GM06990 (cell line): ENCODE measurements at regions not wholly inside any gene's neighbourhood (a gene's known extent, or its start where the extent isn't known, plus 50 kb on each side); places are given as distances from the start of the nearest gene placed in this dataset.

Experiments
- DNase-seq: peaks from one replicate; pipeline ENCODE4 v3.0.0-alpha.2; 2011; ENCODE audit not compliant: insufficient read length; ENCODE audit errors: extremely low read depth
- H3K27me3 ChIP-seq: replicated peaks from 2 replicates; pipeline ENCODE4 v1.6.0; 2011; ENCODE audit warnings: low read length; ENCODE audit not compliant: control insufficient read depth, insufficient read depth
- H3K36me3 ChIP-seq: 2 replicates; pipeline ENCODE4 v1.5.1; 2011; ENCODE audit warnings: low read length; ENCODE audit not compliant: control insufficient read depth, insufficient read depth
- H3K4me3 ChIP-seq: replicated peaks from 2 replicates; pipeline ENCODE4 v1.5.1; 2011; ENCODE audit warnings: low read depth, mild to moderate bottlenecking, control low read depth, low read length
- TF ChIP-seq, protein P1 (sequence below): IDR thresholded peaks from 2 replicates; pipeline ENCODE4 v1.5.1; 2011; ENCODE audit warnings: low read length, control low read depth, mild to moderate bottlenecking, inconsistent platforms; ENCODE audit not compliant: insufficient read depth, poor library complexity, severe bottlenecking

DNA sequence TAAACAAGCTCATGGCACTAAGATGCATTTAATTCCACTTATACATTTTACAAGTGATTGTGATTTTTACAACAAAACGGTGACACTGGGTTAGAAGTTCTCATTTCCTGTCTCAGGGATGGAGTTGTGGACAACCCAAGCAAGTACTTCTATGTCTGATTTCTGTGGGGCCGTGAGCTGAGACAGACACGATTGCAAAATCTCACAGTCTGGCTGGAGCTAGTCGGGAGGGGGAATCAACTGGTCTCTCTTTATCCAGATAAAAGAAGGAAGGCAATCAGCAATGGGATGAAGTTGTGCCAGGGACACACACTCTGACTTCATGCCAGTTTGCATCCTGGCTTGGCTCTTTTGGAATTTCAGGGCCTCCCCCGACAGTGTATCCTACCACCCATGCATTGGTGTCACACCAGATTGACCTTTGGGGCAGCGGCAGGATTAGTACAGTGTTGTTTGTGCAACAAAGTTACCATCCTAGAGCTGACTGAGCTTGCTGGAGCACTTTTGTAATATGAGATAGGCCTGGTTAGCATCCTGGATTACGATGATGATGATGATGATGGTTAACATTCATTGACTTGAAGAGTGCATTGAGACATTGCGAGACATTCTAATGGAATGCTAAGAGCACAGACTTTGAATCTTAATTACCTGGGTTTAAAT is 98.8 kb downstream of the CTAGE1 start:
- DNase-seq: no peak
- TF ChIP-seq, protein P1, sequence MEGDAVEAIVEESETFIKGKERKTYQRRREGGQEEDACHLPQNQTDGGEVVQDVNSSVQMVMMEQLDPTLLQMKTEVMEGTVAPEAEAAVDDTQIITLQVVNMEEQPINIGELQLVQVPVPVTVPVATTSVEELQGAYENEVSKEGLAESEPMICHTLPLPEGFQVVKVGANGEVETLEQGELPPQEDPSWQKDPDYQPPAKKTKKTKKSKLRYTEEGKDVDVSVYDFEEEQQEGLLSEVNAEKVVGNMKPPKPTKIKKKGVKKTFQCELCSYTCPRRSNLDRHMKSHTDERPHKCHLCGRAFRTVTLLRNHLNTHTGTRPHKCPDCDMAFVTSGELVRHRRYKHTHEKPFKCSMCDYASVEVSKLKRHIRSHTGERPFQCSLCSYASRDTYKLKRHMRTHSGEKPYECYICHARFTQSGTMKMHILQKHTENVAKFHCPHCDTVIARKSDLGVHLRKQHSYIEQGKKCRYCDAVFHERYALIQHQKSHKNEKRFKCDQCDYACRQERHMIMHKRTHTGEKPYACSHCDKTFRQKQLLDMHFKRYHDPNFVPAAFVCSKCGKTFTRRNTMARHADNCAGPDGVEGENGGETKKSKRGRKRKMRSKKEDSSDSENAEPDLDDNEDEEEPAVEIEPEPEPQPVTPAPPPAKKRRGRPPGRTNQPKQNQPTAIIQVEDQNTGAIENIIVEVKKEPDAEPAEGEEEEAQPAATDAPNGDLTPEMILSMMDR: no peak
- Histone ChIP-seq H3K36me3 (no peaks in the 10 kb centered on the region), H3K4me3 (no peak overlapping the region), H3K27me3 (no peaks in the 10 kb centered on the region; the same call in 1 of the 2 replicates)

- H3K27me3 ChIP-seq: no peaks in the 10 kb centered on the region; the same call in none of the 2 replicates
- no peak for DNase-seq
- TF ChIP-seq, protein P1: no peak
- H3K36me3 ChIP-seq: no peaks in the 10 kb centered on the region
- no peak overlapping the region for H3K4me3 ChIP-seq
Measured at GRCh38 chr18:22314420-22314819, 103.3 kb downstream of the CTAGE1 start.

- Histone ChIP-seq H3K4me3 (no peak overlapping the region), H3K36me3 (no peaks in the 10 kb centered on the region), H3K27me3 (no peaks in the 10 kb centered on the region; the same call in none of the 2 replicates)
- DNase-seq: no peak
- TF ChIP-seq, protein P1: no peak
Measured at GRCh38 chr18:22314001-22314400, 103.7 kb downstream of the CTAGE1 start.

DNA sequence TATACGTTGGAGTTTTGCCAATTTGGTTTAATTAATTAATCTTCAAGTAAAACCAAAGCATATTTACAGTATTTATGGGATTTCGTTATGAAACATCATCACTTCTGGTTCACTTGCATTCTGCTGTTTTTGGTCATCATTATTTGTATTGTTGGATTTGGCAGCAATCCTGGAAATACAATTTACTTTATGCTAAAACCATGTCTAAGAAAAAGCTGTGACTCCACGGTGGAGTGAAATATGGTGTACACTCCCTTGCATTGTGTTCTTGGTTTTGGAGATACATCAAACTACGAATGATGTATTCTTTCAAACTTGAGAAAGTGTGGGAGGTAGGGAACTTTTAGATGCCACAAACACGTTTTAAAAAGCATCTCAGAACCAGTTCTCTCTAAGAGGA is 106.4 kb downstream of the CTAGE1 start:
- H3K36me3 ChIP-seq: no peaks in the 10 kb centered on the region
- no peak overlapping the region for H3K4me3 ChIP-seq
- DNase-seq: no peak
- TF ChIP-seq, protein P1: no peak
- H3K27me3 ChIP-seq: no peaks in the 10 kb centered on the region; the same call in none of the 2 replicates

DNA sequence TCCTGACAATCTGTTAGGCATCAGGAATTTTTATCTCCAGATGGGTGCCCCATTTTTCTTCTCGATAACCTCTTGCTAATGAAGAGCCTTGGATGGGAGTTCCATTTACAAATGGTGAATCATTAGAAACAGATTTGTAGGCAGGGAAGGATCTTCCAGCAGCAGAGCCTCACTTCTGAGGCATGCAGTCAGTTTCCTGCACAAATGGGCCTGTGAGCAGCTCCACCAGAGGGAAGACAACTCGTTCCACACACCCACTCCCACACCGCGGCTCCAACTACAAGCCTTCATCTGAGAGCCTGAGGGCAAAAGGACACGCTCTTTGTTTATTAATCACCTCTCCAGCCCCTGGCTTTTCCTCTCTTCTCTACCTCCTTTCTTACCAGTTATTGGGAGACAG is 108.5 kb downstream of the CTAGE1 start:
- no peak for DNase-seq
- Histone ChIP-seq H3K4me3 (no peak overlapping the region), H3K27me3 (no peaks in the 10 kb centered on the region; the same call in 1 of the 2 replicates), H3K36me3 (no peaks in the 10 kb centered on the region)
- TF ChIP-seq, protein P1: no peak
